ENCODE measurements at regions not wholly inside any gene's neighbourhood (a gene's known extent, or its start where the extent isn't known, plus 50 kb on each side); places are given as distances from the start of the nearest gene placed in this dataset.

DNA sequence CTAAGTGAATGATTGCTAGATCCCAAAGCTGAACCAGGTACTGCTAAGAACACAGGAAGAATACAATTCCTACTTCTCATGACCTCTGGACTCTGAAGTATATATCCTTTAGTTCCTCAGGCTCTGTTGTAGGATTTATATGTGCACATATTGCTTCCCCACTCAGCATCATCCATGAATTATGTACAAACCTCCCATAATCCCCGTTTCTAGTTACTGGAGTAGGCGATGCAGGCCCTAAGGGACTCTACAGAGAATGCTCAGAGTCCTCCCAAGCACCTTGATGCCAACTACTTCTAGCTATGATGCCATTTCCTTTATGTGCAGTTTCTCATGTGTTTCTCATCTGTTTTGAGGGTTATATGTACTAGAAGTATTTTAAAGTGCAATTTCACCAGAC is 154.9 kb upstream of the EPHA7 start:
- TF ChIP-seq, protein P1, sequence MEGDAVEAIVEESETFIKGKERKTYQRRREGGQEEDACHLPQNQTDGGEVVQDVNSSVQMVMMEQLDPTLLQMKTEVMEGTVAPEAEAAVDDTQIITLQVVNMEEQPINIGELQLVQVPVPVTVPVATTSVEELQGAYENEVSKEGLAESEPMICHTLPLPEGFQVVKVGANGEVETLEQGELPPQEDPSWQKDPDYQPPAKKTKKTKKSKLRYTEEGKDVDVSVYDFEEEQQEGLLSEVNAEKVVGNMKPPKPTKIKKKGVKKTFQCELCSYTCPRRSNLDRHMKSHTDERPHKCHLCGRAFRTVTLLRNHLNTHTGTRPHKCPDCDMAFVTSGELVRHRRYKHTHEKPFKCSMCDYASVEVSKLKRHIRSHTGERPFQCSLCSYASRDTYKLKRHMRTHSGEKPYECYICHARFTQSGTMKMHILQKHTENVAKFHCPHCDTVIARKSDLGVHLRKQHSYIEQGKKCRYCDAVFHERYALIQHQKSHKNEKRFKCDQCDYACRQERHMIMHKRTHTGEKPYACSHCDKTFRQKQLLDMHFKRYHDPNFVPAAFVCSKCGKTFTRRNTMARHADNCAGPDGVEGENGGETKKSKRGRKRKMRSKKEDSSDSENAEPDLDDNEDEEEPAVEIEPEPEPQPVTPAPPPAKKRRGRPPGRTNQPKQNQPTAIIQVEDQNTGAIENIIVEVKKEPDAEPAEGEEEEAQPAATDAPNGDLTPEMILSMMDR (IDR thresholded peaks at IDR 0.05 in 4 of 5, conservative IDR thresholded peaks at IDR 0.05 in 1 of 5) = no peak
- TF ChIP-seq POLR2A (IDR thresholded peaks at IDR 0.05) = no peak

Data from gastrocnemius medialis (tissue), 4 donors.